IMR-90 (cell line): ENCODE measurements at regions not wholly inside any gene's neighbourhood (a gene's known extent, or its start where the extent isn't known, plus 50 kb on each side); places are given as distances from the start of the nearest gene placed in this dataset.

ENCODE experiments used
- ATAC-seq: fragments of 200-7000 bp; cut with Tn5 transposase; 2 replicates; pipeline ENCODE4 v1.9.1; 2020; ENCODE audit warnings: low read depth, mild to moderate bottlenecking, moderate library complexity
- BruUV-seq: library from RNA; stranded (reverse); fragments of 400-500 nt; replicated peaks from 2 replicates; lab custom pipeline; 2021; lab: Mats Ljungman, UMichigan
- CTCF ChIA-PET: fragments of 300-600 bp; formaldehyde crosslinking; extraction: SDS; loops from one replicate; lab custom pipeline; 2021; ENCODE audit warnings: antibody characterized with exemption; lab: Yijun Ruan, JAX
- POLR2A ChIA-PET: fragments of 300-600 bp; sonication (Branson Sonifier 250); formaldehyde crosslinking; loops from one replicate; lab custom pipeline; 2022; ENCODE audit warnings: antibody characterized with exemption; ENCODE audit not compliant: unreplicated experiment; lab: Charles Lee
- DNase-seq: peaks from one replicate; pipeline ENCODE4 v3.0.0; 2013
- H2AFZ ChIP-seq: replicated peaks from 2 replicates; pipeline ENCODE3; 2013; ENCODE audit warnings: low read length, mild to moderate bottlenecking; ENCODE audit not compliant: poor library complexity
- H2AK5ac ChIP-seq: 2 replicates; pipeline ENCODE4 v1.6.1; 2013; ENCODE audit warnings: low read depth, low read length, inconsistent platforms
- H2AK9ac ChIP-seq: replicated peaks from 2 replicates; pipeline ENCODE3; 2013; ENCODE audit warnings: mild to moderate bottlenecking, low read depth, low read length, moderate library complexity; ENCODE audit not compliant: poor library complexity
- H2BK120ac ChIP-seq: 2 replicates; pipeline ENCODE4 v1.6.1; 2013; ENCODE audit warnings: low read depth, low read length, inconsistent platforms
- H2BK15ac ChIP-seq: 3 replicates; pipeline ENCODE4 v1.6.1; 2013; ENCODE audit warnings: low read depth, low read length, inconsistent platforms
- H2BK20ac ChIP-seq: 2 replicates; pipeline ENCODE4 v1.6.1; 2013; ENCODE audit warnings: low read depth, mild to moderate bottlenecking, inconsistent platforms, low read length, moderate library complexity
- H2BK5ac ChIP-seq: 2 replicates; pipeline ENCODE4 v1.6.1; 2013; ENCODE audit warnings: mild to moderate bottlenecking, low read depth, low read length, inconsistent platforms; ENCODE audit not compliant: poor library complexity, severe bottlenecking
- H3K14ac ChIP-seq: replicated peaks from 2 replicates; pipeline ENCODE4 v1.6.1; 2013; ENCODE audit warnings: low read depth, low read length, inconsistent platforms
- H3K18ac ChIP-seq: 2 replicates; pipeline ENCODE4 v1.6.1; 2013; ENCODE audit warnings: low read depth, low read length, control low read depth
- H3K23ac ChIP-seq: 2 replicates; pipeline ENCODE4 v1.6.1; 2013; ENCODE audit warnings: low read depth, low read length, inconsistent platforms
- H3K27ac ChIP-seq: 2 replicates; pipeline ENCODE4 v1.5.1; 2013; ENCODE audit warnings: mild to moderate bottlenecking, control low read depth, low read length; ENCODE audit not compliant: insufficient read depth
- H3K27me3 ChIP-seq: 2 replicates; pipeline ENCODE4 v1.6.1; 2013; ENCODE audit warnings: low read length; ENCODE audit not compliant: control insufficient read depth, insufficient read depth
- H3K36me3 ChIP-seq: 2 replicates; pipeline ENCODE4 v1.6.1; 2013; ENCODE audit warnings: low read length, mixed read lengths; ENCODE audit not compliant: control insufficient read depth, insufficient read depth
- H3K4ac ChIP-seq: 2 replicates; pipeline ENCODE4 v1.6.1; 2013; ENCODE audit warnings: low read depth, low read length, inconsistent platforms
- H3K4me1 ChIP-seq: 2 replicates; pipeline ENCODE4 v1.6.1; 2013; ENCODE audit warnings: low read length, mixed read lengths; ENCODE audit not compliant: control insufficient read depth, insufficient read depth
- H3K4me2 ChIP-seq: 2 replicates; pipeline ENCODE4 v1.6.1; 2013; ENCODE audit warnings: low read depth, mild to moderate bottlenecking, control low read depth, low read length, moderate library complexity
- H3K4me3 ChIP-seq: 2 replicates; pipeline ENCODE4 v1.5.1; 2013; ENCODE audit warnings: low read depth, mild to moderate bottlenecking, control low read depth, low read length, moderate library complexity; ENCODE audit not compliant: insufficient read depth
- H3K56ac ChIP-seq: 2 replicates; pipeline ENCODE4 v1.6.1; 2013; ENCODE audit warnings: low read length, inconsistent platforms; ENCODE audit not compliant: insufficient read depth; ENCODE audit errors: extremely low read depth
- H3K79me1 ChIP-seq, 2 experiments: 2 replicates each; pipeline ENCODE4 v1.6.1; 2013; ENCODE audit warnings: low read length in 2 of 2, inconsistent platforms in 1 of 2, low read depth in 1 of 2
- H3K9ac ChIP-seq: 2 replicates; pipeline ENCODE4 v1.6.1; 2013; ENCODE audit warnings: low read depth, low read length, control low read depth
- H3K9me1 ChIP-seq: 2 replicates; pipeline ENCODE4 v1.6.1; 2013; ENCODE audit warnings: low read length, inconsistent platforms; ENCODE audit not compliant: insufficient read depth
- H3K9me3 ChIP-seq: 2 replicates; pipeline ENCODE4 v1.6.1; 2013; ENCODE audit warnings: low read length; ENCODE audit not compliant: control insufficient read depth, insufficient read depth
- H4K20me1 ChIP-seq: 2 replicates; pipeline ENCODE4 v1.6.1; 2013; ENCODE audit warnings: low read length, inconsistent platforms; ENCODE audit not compliant: insufficient read depth
- H4K5ac ChIP-seq: 2 replicates; pipeline ENCODE4 v1.6.1; 2013; ENCODE audit warnings: mild to moderate bottlenecking, low read depth, low read length, control low read depth
- H4K8ac ChIP-seq, 2 experiments: 2 replicates each; pipeline ENCODE4 v1.6.1; 2013; ENCODE audit warnings: low read depth in 2 of 2, low read length in 2 of 2, control low read depth in 1 of 2, inconsistent platforms in 1 of 2
- H4K91ac ChIP-seq: 2 replicates; pipeline ENCODE4 v1.6.1; 2013; ENCODE audit warnings: low read depth, low read length, inconsistent platforms; ENCODE audit not compliant: insufficient read depth
- BHLHE40 ChIP-seq: fragments of 150-350 bp; IDR thresholded peaks from 2 replicates; pipeline ENCODE4 v1.6.1; 2016; ENCODE audit warnings: mild to moderate bottlenecking, low read depth, low read length
- CEBPB ChIP-seq: IDR thresholded peaks from 2 replicates; pipeline ENCODE4 v1.6.1; 2012; ENCODE audit warnings: low read depth, low read length, improper control_type of control experiment
- CHD1 ChIP-seq: IDR thresholded peaks from 2 replicates; pipeline ENCODE4 v1.6.1; 2012; ENCODE audit warnings: low read depth, low read length, improper control_type of control experiment
- MAFK ChIP-seq: IDR thresholded peaks from 2 replicates; pipeline ENCODE4 v1.6.1; 2012; ENCODE audit warnings: low read depth, low read length, improper control_type of control experiment
- MAZ ChIP-seq: IDR thresholded peaks from 2 replicates; pipeline ENCODE4 v1.6.1; 2012; ENCODE audit warnings: low read depth, mild to moderate bottlenecking, low read length, improper control_type of control experiment, moderate library complexity, borderline replicate concordance
- MXI1 ChIP-seq: IDR thresholded peaks from 2 replicates; pipeline ENCODE4 v1.6.1; 2012; ENCODE audit warnings: low read depth, mild to moderate bottlenecking, low read length, moderate library complexity, borderline replicate concordance
- NFE2L2 ChIP-seq: fragments of 150-350 bp; IDR thresholded peaks from 2 replicates; pipeline ENCODE4 v1.6.1; 2016; ENCODE audit warnings: low read depth, mild to moderate bottlenecking, low read length
- RAD21 ChIP-seq: IDR thresholded peaks from 2 replicates; pipeline ENCODE4 v1.6.1; 2012; ENCODE audit warnings: low read length, improper control_type of control experiment
- RCOR1 ChIP-seq: IDR thresholded peaks from 2 replicates; pipeline ENCODE4 v1.6.1; 2012; ENCODE audit warnings: mild to moderate bottlenecking, low read length, improper control_type of control experiment; ENCODE audit not compliant: insufficient replicate concordance
- RFX5 ChIP-seq: IDR thresholded peaks from 2 replicates; pipeline ENCODE4 v1.8.0; 2012; ENCODE audit warnings: low read depth, mild to moderate bottlenecking, low read length, moderate library complexity
- SMC3 ChIP-seq: fragments of 150-350 bp; IDR thresholded peaks from 2 replicates; pipeline ENCODE4 v1.6.1; 2016; ENCODE audit warnings: low read depth, mild to moderate bottlenecking, antibody characterized with exemption, low read length, moderate library complexity
- WGBS, 2 experiments: methylation state at CpG; one replicate each; pipeline versions ENCODE4 v1.1.5 to v1.1.7; 2013; ENCODE audit warnings: missing lambda C conversion rate in 2 of 2; ENCODE audit not compliant: insufficient read length in 1 of 2; ENCODE audit errors: extremely low coverage in 2 of 2; 5-methylcytosine and 5-hydroxymethylcytosine counted together
- dilution Hi-C: fragments of 300-500 bp; cut with HindIII; formaldehyde crosslinking; loops from one replicate; pipeline ENCODE4 v1.14.3; 2018; ENCODE audit warnings: low sequenced_read_pairs; ENCODE audit not compliant: unreplicated experiment
- in situ Hi-C: fragments of 300-500 bp; cut with MboI; formaldehyde crosslinking; loops from 3 replicates; pipeline ENCODE4 v1.14.3; 2019; ENCODE audit warnings: low sequenced_read_pairs, inconsistent platforms, mixed read lengths
- intact Hi-C: fragments of 100-400 bp; cut with micrococcal nuclease; formaldehyde crosslinking; loops from 2 replicates; pipeline ENCODE4 v1.10.0; 2022
- TF ChIP-seq, protein P1 (sequence below): conservative IDR thresholded peaks from 2 replicates; pipeline ENCODE4 v1.5.1; 2012; ENCODE audit warnings: mild to moderate bottlenecking, low read depth, low read length, improper control_type of control experiment
- TF ChIP-seq, protein P2 (sequence below): fragments of 150-350 bp; IDR thresholded peaks from 2 replicates; pipeline ENCODE4 v1.6.1; 2016; ENCODE audit warnings: low read depth, mild to moderate bottlenecking, low read length, moderate library complexity, borderline replicate concordance

DNA sequence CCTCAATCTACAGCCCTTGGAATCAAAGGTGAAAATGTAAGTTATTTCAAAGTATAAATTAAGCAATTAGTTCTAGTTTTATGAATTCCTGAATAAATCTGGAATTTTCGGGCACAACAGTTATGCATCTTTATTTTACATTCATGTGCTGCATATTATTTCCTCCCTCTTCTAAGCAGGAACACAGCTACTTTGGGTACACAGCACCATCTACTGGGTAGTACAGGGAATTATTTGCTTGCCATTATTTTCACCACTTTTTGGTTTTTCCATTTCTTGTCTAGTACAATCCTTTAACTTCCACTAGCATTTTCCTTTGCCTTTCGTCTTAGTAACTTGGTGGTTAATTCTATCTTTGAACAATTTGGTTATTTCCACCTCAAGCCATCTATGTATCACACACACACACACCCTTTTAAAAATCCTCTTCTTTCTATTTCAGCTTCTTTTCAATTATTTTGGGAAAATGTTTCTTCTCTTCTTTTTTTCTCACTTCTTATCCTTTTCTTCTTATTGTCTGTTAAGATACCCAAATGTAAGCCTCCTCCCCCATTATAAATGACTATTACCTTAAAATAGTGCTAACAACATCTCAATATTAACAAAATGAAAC, 451.0 kb downstream of the MFSD1 start:
- in situ Hi-C loops (loop anchor here (25.0 kb wide), 2 partner anchors 616 to 759 kb away; partner anchors contain the start of gene GFM1), intact Hi-C loops (loop anchor here (10.0 kb wide), 1 partner anchor 588 kb away; no protein-coding TSS in a partner anchor), dilution Hi-C loops (no loop called here)
- H3K4me2 ChIP-seq, result no peak overlapping the region
- no peak for TF ChIP-seq CHD1
- TF ChIP-seq RAD21, result peak; percentile 46
- TF ChIP-seq, protein P1, sequence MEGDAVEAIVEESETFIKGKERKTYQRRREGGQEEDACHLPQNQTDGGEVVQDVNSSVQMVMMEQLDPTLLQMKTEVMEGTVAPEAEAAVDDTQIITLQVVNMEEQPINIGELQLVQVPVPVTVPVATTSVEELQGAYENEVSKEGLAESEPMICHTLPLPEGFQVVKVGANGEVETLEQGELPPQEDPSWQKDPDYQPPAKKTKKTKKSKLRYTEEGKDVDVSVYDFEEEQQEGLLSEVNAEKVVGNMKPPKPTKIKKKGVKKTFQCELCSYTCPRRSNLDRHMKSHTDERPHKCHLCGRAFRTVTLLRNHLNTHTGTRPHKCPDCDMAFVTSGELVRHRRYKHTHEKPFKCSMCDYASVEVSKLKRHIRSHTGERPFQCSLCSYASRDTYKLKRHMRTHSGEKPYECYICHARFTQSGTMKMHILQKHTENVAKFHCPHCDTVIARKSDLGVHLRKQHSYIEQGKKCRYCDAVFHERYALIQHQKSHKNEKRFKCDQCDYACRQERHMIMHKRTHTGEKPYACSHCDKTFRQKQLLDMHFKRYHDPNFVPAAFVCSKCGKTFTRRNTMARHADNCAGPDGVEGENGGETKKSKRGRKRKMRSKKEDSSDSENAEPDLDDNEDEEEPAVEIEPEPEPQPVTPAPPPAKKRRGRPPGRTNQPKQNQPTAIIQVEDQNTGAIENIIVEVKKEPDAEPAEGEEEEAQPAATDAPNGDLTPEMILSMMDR, result peak; percentile 46
- no peak for TF ChIP-seq MXI1
- TF ChIP-seq RCOR1, result no peak
- TF ChIP-seq SMC3, result 0 out of 2 replicates have a peak, but pooled peaks have one; percentile 21
- no peak for TF ChIP-seq NFE2L2
- no peak for TF ChIP-seq CEBPB
- no peak for TF ChIP-seq MAZ
- TF ChIP-seq, protein P2, sequence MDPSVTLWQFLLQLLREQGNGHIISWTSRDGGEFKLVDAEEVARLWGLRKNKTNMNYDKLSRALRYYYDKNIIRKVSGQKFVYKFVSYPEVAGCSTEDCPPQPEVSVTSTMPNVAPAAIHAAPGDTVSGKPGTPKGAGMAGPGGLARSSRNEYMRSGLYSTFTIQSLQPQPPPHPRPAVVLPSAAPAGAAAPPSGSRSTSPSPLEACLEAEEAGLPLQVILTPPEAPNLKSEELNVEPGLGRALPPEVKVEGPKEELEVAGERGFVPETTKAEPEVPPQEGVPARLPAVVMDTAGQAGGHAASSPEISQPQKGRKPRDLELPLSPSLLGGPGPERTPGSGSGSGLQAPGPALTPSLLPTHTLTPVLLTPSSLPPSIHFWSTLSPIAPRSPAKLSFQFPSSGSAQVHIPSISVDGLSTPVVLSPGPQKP, result no peak
- no peak for TF ChIP-seq MAFK
- no peak for TF ChIP-seq BHLHE40
- no peak for TF ChIP-seq RFX5
- H2AFZ ChIP-seq, result no peak overlapping the region
- H3K36me3 ChIP-seq, result no peaks in the 10 kb centered on the region
- no peak overlapping the region for H2BK20ac ChIP-seq
- no peak overlapping the region for H3K23ac ChIP-seq
- H3K14ac ChIP-seq, result no peak overlapping the region
- H3K27ac ChIP-seq, result no peak overlapping the region
- WGBS, 2 experiments, result no CpG with 5 or more reads among the region's 2 CpGs
- H3K4ac ChIP-seq, result no peak overlapping the region
- H4K5ac ChIP-seq, result no peak overlapping the region
- ChIA-PET POLR2A (no interaction called here), CTCF (interaction anchor here (0.9 to 1.6 kb wide), 2 partner anchors 11 to 68 kb away, joined by 3 read pairs; no protein-coding TSS in a partner anchor)
- H3K4me1 ChIP-seq, result no peaks in the 10 kb centered on the region
- no peaks in the 10 kb centered on the region for H3K79me1 ChIP-seq
- H3K4me3 ChIP-seq, result no peak overlapping the region
- H2BK5ac ChIP-seq, result no peak overlapping the region
- no peaks in the 10 kb centered on the region for H3K9me3 ChIP-seq
- DNase-seq, result peak; percentile 41
- ATAC-seq, result no peak
- no peak overlapping the region for H3K9ac ChIP-seq
- peaks cover 4% of the 10 kb centered on the region; the same call in 1 of the 2 replicates for H3K27me3 ChIP-seq
- H2AK5ac ChIP-seq, result no peak overlapping the region
- no TSS peak for BruUV-seq
- H2BK15ac ChIP-seq, result no peak overlapping the region
- no peak overlapping the region for H2BK120ac ChIP-seq
- H4K8ac ChIP-seq, result no peak overlapping the region
- H3K18ac ChIP-seq, result no peak overlapping the region
- H2AK9ac ChIP-seq, result no peak overlapping the region
- H3K9me1 ChIP-seq, result no peaks in the 10 kb centered on the region
- H3K56ac ChIP-seq, result no peak overlapping the region
- no peaks in the 10 kb centered on the region for H4K20me1 ChIP-seq
- H4K91ac ChIP-seq, result no peak overlapping the region
